ENCODE measurements at regions not wholly inside any gene's neighbourhood (a gene's known extent, or its start where the extent isn't known, plus 50 kb on each side); places are given as distances from the start of the nearest gene placed in this dataset.
"Not testable (repeated sequence)": the region's sequence is repeated elsewhere in the genome, so short reads cannot be mapped to it uniquely, and the experiment has no call there.

GRCh38 chr1:120598331-120598951 is 125.3 kb upstream of the NBPF26 start:
- TF ChIP-seq CTCF, POLR2A, POLR2AphosphoS5 (IDR thresholded peaks at IDR 0.05): not testable (repeated sequence)

Data from stomach (tissue), 4 donors.